HG03432 (cell line): ENCODE measurements at regions not wholly inside any gene's neighbourhood (a gene's known extent, or its start where the extent isn't known, plus 50 kb on each side); places are given as distances from the start of the nearest gene placed in this dataset.
"Not testable (repeated sequence)": the region's sequence is repeated elsewhere in the genome, so short reads cannot be mapped to it uniquely, and the experiment has no call there.

Experiments used
- ATAC-seq: cut with Tn5 transposase; IDR thresholded peaks from one replicate; pipeline ENCODE4 v1.9.1; 2021; ENCODE audit warnings: mild to moderate bottlenecking, moderate library complexity; ENCODE audit not compliant: unreplicated experiment

DNA sequence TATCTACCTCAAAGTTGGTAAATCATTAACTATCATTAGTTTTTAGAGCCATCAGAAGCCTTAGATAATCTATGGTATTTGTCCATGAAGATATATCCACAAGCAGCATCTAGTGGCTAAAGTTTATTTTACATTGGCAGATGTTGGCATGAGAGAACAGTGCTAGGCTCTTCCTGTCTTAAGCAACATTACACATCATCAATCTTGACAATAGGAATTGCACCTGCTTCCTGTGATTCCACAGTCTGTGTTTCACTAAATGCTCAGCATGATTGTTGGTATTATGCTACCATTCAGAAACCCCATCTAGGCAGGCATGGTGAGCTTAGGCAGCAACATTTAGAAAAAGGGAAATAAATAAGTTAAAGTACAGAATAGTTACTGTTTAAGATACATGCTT is 246.6 kb downstream of the SLCO4C1 start:
- ATAC-seq, result no peak

- ATAC-seq, result no peak
Observed at GRCh38 chr5:102048940-102049339, 247.1 kb downstream of the SLCO4C1 start.

GRCh38 chr5:102047073-102047472 is 249.0 kb downstream of the SLCO4C1 start:
- ATAC-seq, result not testable (repeated sequence)

- ATAC-seq, result no peak
Observed at GRCh38 chr5:102040326-102040725, 255.8 kb downstream of the SLCO4C1 start.

DNA sequence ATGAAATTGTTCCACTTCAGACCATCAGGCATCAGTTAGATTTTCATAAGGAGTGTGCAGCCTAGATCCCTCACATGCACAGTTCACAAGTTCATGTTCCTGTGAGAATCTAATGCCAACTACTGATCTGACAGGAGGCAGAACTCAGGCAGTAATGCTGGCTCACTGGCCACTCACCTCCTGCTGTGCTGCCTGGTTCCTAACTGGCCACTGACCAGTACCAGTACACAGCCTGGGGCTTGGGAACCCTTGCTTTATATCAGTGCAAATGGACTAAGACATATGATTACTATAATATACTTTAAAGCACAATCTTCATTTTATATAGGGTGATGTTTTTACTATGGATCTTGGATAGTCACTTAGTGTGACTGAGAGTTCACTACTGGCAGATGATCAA is 259.2 kb downstream of the SLCO4C1 start:
- ATAC-seq, result no peak

DNA sequence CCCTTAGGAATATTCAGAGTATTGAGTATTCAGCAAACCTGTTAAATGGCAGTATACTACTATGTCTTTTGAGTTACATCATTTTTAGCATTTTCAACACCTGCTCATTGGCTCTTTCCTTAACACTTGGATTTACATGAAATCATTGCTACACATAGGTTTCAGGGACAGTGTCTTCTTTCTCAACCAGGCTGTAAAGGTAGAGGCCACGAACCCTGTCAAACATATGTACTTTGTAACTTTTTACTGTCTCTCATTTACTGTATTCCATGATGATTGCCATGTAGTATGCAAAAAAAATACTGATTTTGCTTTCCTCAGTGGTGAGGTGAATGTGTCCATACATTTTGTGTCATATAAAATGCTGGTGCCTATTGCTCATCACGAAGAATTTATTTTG is 264.4 kb downstream of the SLCO4C1 start:
- no peak for ATAC-seq

GRCh38 chr5:102018690-102019089 is 277.4 kb downstream of the SLCO4C1 start:
- ATAC-seq, result no peak

GRCh38 chr5:102018279-102018678 is 277.8 kb downstream of the SLCO4C1 start:
- ATAC-seq, result no peak

DNA sequence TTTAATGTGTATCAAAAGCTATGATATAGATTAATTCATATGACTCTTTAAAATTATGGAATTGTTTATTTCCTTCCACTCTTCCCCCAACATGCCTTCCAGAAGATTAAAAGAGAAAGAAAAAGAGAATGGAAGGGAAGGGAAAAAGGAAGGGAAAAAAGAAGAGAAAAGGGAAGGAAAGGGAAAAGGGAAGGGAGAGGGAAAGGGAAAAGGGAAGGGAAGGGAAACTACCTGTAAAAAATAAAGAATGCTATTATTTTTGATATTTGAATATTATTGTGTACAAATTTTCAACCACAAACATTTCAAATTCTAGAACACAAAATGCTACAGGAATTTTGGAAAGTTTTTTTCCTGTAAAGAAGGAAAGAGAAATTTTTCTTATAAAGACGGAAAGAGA is 281.7 kb downstream of the SLCO4C1 start:
- no peak for ATAC-seq

DNA sequence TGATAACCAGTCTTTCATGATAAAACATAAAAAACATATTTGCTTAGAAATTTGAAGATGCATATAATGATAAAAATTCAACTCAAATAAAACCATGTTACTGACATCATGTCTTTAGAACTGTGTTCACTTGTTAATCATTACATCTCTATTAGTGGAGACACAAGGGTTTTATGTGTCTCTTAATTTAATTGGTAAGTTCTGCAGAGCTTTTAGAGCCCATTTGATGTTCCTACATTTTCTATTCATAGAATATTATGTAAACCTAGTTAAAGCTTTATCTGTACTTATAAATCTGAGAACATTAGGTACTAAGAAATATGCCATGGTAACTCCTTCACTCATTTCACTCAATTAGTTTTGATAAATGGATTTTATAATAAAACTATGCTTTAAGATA is 285.4 kb downstream of the SLCO4C1 start:
- no peak for ATAC-seq

GRCh38 chr5:101997235-101997634 is 298.8 kb downstream of the SLCO4C1 start:
- ATAC-seq, result no peak

DNA sequence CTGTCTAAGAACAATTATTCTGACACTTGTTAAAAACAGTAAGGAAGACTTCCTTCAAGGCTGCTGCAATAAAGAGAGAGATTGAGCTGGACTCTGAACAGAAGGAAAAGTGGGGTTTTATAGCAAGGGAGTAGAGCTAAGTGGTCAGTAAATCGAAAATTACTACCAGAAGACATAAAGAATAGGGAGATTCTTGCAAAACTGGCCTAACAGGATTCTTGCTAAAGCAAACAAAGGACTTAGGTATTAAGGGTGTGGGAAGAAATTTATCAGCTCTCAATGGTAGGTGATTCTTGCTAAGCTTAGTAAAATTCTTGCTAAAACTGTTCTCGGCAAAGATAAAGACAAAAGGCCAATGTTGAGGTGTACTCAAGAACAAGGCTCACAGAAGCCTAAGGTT is 300.5 kb downstream of the SLCO4C1 start:
- ATAC-seq, result no peak

DNA sequence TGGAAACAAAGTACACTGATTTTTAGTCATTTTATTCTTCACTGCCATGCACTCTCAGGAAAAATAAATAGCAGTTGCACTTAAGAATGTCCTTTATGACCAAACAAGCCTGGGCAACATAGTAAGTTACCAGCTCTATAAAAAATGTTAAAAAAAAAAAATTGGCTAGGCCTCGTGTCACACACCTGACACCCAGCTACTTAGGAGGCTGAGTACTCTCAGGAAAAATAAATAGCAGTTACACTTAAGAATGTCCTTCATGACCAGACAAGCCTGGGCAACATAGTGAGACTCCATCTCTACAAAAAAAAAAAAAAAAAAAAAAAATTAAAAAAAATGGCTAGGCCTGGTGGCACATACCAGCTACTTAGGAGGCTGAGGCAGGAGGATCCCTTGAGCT is 304.6 kb downstream of the SLCO4C1 start:
- no peak for ATAC-seq

- no peak for ATAC-seq
Observed at GRCh38 chr5:101989659-101990058, 306.4 kb downstream of the SLCO4C1 start.

GRCh38 chr5:101977729-101978345 is 318.2 kb downstream of the SLCO4C1 start:
- ATAC-seq, result peak; percentile 90

DNA sequence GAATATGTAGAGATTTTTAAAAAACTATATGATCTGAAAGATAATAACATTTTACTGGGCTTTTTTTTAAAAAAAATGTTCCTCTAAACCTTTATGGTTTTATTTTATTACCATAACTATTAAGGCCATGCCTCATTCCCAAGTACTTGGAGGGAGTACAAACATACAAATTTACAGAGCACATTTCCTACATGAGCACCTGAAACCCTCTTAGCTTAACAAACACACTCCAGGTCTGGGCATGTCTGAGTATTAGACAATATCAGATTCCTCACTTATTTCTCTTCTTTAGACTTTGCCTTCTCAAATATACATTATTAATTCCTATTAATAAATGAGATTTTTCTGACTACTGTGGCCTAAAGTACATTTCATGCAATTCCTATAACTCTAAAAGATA is 319.2 kb downstream of the SLCO4C1 start:
- ATAC-seq, result no peak

- ATAC-seq, result no peak
Observed at GRCh38 chr5:101969742-101970141, 326.3 kb downstream of the SLCO4C1 start.

- ATAC-seq, result no peak
Observed at GRCh38 chr5:101966476-101966875, 329.6 kb downstream of the SLCO4C1 start.

DNA sequence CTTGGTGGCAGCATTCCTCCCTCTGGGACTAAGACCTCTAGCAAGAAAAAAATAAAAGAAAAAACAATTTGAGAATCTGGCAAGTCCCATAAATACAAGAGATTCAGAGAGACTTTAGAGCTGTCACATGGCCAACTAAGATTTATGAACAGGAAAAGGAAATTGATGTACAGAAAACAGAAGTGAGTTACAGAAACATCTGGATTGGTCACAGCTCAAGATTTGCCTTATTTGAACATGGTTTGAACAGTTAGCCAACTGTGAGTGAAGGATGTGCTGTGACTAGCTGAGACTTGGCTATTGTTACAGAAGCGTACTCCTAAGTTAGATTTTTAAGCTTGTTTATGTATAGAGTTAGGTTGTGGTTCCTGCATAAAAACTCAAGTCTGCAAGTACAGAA is 340.2 kb downstream of the SLCO4C1 start:
- no peak for ATAC-seq

DNA sequence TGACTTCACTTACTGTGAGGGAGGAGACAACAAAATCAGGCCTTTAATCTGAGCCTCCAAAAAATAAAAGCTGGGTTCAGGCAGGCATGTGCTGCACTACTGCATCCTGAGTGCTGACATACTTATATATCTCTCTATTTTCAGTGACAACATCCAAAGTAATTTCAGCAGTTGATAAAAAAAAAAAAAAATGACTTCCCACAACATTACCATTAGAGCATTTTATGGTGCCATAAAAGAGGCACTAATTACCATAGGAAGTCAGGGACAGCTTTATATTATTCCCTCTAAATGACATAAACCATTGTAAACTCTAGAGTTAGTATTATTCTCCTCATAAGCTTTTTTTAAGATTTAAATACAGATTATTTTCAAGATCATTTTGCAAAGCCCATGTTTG is 346.1 kb downstream of the SLCO4C1 start:
- no peak for ATAC-seq

GRCh38 chr5:101948615-101949014 is 347.5 kb downstream of the SLCO4C1 start:
- ATAC-seq, result no peak

DNA sequence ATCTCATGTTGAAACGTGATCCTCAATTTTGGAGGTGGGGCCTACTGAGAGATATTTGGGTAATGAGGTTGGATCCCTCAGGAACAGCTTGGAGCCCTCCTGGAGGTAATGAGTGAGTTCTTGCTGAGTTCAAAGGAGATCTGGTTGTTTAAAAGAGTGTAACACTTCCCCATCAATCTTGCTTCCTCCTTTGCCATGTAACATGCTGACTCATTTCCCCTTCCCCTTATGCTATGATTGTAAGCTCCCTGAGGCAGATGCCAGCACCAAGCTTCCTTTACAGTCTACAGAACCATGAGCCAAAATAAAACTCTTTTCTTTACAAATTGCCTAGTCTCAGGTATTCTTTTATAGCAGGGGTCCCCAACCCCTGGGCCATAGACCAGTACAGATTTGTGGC is 352.3 kb downstream of the SLCO4C1 start:
- no peak for ATAC-seq

DNA sequence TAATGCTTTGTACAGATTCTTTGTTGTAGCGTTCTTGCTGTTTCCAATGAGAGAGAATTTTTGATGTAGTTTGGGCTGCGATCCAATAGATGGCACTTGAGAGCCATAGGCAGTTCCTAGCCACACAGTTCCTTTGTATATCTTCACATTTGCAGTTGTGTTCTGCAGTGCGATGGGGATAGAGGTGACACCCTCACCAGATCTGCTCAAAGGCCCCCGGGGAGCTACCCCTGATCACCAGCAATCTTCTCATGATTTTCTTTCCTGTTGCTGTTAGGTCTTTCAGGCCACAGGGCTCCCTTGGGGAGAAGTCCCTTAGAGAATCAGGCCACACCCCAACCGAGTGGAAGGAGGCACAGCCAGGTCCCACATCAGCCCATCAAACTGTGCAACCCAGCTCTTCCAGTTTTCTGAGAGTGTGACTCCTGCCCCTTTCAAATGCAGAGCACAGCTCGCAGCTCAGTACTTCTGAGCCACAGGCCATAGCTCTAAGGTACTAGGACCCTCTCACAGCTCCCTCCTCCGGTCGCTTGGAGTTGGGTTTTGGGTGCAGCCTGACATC is 353.7 kb downstream of the SLCO4C1 start:
- peak; percentile 93 for ATAC-seq
